Endometrium (tissue), 2 donors: ENCODE measurements at regions not wholly inside any gene's neighbourhood (a gene's known extent, or its start where the extent isn't known, plus 50 kb on each side); places are given as distances from the start of the nearest gene placed in this dataset.
A peak's percentile ranks its signal among the peaks of the same experiment; 100 is the strongest.

Source experiments
- FAIRE-seq: peaks from 2 replicates; lab custom pipeline; 2012; peaks lifted over from hg19 to GRCh38; lab: Jason Lieb, UNC
- donor health status: control.
- donor health status: control.

GRCh38 chr12:103097496-103097895 is 140.0 kb downstream of the ASCL1 start:
- FAIRE-seq, result no peak

GRCh38 chr12:103100257-103100831 is 142.9 kb downstream of the ASCL1 start:
- no peak for FAIRE-seq

GRCh38 chr12:103102225-103102744 is 144.8 kb downstream of the ASCL1 start:
- FAIRE-seq, result no peak

GRCh38 chr12:103105971-103106597 is 148.6 kb downstream of the ASCL1 start:
- FAIRE-seq, result peak; percentile 92

- no peak for FAIRE-seq
Measured at GRCh38 chr12:103109861-103110260, 152.4 kb downstream of the ASCL1 start.

GRCh38 chr12:103114296-103115055 is 157.0 kb downstream of the ASCL1 start:
- no peak for FAIRE-seq

GRCh38 chr12:103128862-103129501 is 171.5 kb downstream of the ASCL1 start:
- no peak for FAIRE-seq

- FAIRE-seq, result no peak
Measured at GRCh38 chr12:103130564-103130963, 173.1 kb downstream of the ASCL1 start.

GRCh38 chr12:103138538-103138937 is 181.1 kb downstream of the ASCL1 start:
- FAIRE-seq, result no peak

- no peak for FAIRE-seq
Measured at GRCh38 chr12:103139876-103140275, 182.4 kb downstream of the ASCL1 start.

GRCh38 chr12:103140286-103140685 is 182.8 kb downstream of the ASCL1 start:
- FAIRE-seq, result no peak

- no peak for FAIRE-seq
Measured at GRCh38 chr12:103144278-103144677, 186.8 kb downstream of the ASCL1 start.

- FAIRE-seq, result no peak
Measured at GRCh38 chr12:103160622-103161021, 203.1 kb downstream of the ASCL1 start.

GRCh38 chr12:103161582-103162362 is 204.3 kb downstream of the ASCL1 start:
- no peak for FAIRE-seq

- FAIRE-seq, result no peak
Measured at GRCh38 chr12:103166949-103167348, 209.5 kb downstream of the ASCL1 start.

- no peak for FAIRE-seq
Measured at GRCh38 chr12:103172447-103173112, 215.1 kb downstream of the ASCL1 start.

GRCh38 chr12:103175625-103176024 is 218.2 kb downstream of the ASCL1 start:
- no peak for FAIRE-seq

GRCh38 chr12:103177639-103178255 is 220.3 kb downstream of the ASCL1 start:
- no peak for FAIRE-seq

- no peak for FAIRE-seq
Measured at GRCh38 chr12:103178366-103179080, 221.0 kb downstream of the ASCL1 start.
